Astrocyte of the cerebellum (primary cell): ENCODE measurements at regions not wholly inside any gene's neighbourhood (a gene's known extent, or its start where the extent isn't known, plus 50 kb on each side); places are given as distances from the start of the nearest gene placed in this dataset.

Experiments used
- DNase-seq: peaks from one replicate; pipeline ENCODE4 v3.0.0-alpha.2; 2011; ENCODE audit warnings: low read depth
- H3K4me3 ChIP-seq: 2 replicates; pipeline ENCODE4 v1.5.1; 2011; ENCODE audit warnings: mild to moderate bottlenecking, low read depth, low read length, moderate library complexity
- in situ Hi-C: cut with HindIII; loops from 2 replicates; pipeline ENCODE4 v1.10.0; 2017; ENCODE audit warnings: low sequenced_read_pairs
- TF ChIP-seq, protein P1 (sequence below): IDR thresholded peaks from 2 replicates; pipeline ENCODE4 v1.5.1; 2012; ENCODE audit warnings: low read length, low read depth, moderate library complexity, mild to moderate bottlenecking; ENCODE audit errors: missing control alignments

DNA sequence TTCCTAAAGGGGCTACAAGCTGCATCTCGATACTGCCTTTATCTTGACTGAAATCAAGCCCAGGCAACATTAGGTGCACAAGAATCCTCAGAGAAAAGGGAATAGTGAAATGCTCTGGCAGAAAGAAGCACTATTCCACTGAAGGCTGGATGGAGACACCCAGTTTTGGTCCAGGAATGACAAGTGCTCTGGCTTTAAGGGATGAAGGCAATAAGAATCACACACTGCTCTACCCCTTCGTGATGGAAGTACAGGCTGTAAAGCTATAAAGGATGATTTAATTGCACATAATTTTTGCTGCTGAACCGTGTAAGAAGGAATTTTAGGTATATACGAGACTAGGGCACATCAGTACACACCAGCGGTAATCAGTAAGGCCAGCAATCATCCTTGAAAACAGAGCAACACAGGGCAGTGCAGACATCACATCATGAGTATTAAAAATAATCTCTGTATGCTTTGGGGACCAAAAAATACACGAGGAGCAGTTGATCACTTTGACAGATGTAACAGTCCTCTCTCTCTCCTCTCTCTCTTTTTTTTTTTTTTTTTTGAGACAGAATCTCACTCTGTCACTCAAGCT is 414.6 kb upstream of the TBL1XR1 start:
- no peak for DNase-seq
- no peak overlapping the region for H3K4me3 ChIP-seq
- in situ Hi-C loops, result no loop called here
- TF ChIP-seq, protein P1, sequence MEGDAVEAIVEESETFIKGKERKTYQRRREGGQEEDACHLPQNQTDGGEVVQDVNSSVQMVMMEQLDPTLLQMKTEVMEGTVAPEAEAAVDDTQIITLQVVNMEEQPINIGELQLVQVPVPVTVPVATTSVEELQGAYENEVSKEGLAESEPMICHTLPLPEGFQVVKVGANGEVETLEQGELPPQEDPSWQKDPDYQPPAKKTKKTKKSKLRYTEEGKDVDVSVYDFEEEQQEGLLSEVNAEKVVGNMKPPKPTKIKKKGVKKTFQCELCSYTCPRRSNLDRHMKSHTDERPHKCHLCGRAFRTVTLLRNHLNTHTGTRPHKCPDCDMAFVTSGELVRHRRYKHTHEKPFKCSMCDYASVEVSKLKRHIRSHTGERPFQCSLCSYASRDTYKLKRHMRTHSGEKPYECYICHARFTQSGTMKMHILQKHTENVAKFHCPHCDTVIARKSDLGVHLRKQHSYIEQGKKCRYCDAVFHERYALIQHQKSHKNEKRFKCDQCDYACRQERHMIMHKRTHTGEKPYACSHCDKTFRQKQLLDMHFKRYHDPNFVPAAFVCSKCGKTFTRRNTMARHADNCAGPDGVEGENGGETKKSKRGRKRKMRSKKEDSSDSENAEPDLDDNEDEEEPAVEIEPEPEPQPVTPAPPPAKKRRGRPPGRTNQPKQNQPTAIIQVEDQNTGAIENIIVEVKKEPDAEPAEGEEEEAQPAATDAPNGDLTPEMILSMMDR, result no peak

GRCh38 chr3:177613901-177614300 is 416.6 kb upstream of the TBL1XR1 start:
- in situ Hi-C loops, result no loop called here
- TF ChIP-seq, protein P1, result no peak
- DNase-seq, result no peak
- no peak overlapping the region for H3K4me3 ChIP-seq

GRCh38 chr3:177615015-177615414 is 417.7 kb upstream of the TBL1XR1 start:
- peak; percentile 99 for DNase-seq
- H3K4me3 ChIP-seq, result no peak overlapping the region
- in situ Hi-C loops, result no loop called here
- TF ChIP-seq, protein P1, result no peak

DNA sequence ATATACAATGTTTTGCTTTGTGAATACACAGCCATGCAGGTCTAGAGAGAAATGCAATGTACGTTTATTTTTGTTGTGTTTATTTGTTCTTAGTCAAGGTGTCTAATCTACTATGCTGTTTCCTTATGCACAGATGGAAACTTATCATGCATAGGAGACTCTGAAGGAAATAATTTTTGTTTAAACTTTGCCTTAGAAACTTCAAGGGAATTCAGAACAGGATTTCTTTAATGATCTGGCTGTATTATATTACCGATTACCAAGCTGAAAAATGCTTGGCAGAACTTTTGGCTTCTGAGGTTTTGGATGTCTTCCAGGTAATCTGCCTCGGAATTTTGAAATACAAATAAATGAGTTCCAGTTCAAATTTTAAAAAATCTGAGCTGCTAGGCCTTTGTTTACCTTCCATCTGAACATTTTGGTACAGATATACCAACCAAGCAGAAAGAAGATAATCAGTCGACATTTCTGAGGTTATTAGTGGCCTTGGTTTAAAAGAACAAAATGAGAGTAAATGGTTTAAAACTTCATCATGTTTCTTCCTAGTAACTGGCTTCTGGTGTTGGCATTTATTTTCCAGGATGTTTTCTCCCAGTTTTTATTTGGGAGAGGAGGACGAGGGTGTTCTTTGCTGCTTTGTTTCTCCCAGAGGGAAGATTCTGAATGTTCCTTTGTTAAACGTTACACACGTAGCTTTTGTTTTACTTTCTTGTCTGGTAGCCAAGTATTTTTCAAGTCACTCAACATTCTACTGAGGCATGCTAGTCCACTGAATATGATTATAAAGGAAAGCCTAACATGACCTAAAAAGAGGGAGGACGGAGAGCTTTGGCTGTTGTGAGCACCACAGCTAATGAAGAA is 421.8 kb upstream of the TBL1XR1 start:
- TF ChIP-seq, protein P1, result no peak
- in situ Hi-C loops, result no loop called here
- peak; percentile 89 for DNase-seq
- no peak overlapping the region for H3K4me3 ChIP-seq

GRCh38 chr3:177620073-177620472 is 422.8 kb upstream of the TBL1XR1 start:
- H3K4me3 ChIP-seq, result no peak overlapping the region
- DNase-seq, result no peak
- in situ Hi-C loops, result no loop called here
- TF ChIP-seq, protein P1, result no peak

DNA sequence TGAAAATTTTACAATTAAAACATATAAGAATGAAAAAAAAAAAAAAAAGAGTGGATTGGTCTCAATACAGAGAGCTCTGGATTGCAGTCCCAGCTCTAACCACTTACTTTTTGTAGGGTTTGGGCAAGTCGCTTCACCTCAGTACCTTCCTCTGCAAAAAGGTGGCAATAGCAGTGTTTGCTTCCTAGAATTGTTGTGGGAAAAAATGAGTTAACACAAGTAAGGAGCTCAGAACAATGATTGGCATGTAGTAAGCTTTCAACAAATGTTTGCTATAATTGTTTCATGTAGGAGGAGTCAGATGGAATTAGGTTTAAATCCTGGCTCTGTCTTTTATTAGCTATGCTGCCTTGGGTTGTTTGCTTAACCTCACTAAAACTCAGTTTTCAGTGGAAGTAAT is 425.2 kb upstream of the TBL1XR1 start:
- in situ Hi-C loops, result no loop called here
- DNase-seq, result no peak
- no peak overlapping the region for H3K4me3 ChIP-seq
- TF ChIP-seq, protein P1, result no peak
